ENCODE measurements at regions not wholly inside any gene's neighbourhood (a gene's known extent, or its start where the extent isn't known, plus 50 kb on each side); places are given as distances from the start of the nearest gene placed in this dataset.
"Not testable (repeated sequence)": the region's sequence is repeated elsewhere in the genome, so short reads cannot be mapped to it uniquely, and the experiment has no call there.

- ATAC-seq, result no peak
- no peak for DNase-seq (ENCODE audit: low spot score)
These were observed 155.7 kb upstream of the GJE1 start for GRCh38 chr6:141976994-141977393.

DNA sequence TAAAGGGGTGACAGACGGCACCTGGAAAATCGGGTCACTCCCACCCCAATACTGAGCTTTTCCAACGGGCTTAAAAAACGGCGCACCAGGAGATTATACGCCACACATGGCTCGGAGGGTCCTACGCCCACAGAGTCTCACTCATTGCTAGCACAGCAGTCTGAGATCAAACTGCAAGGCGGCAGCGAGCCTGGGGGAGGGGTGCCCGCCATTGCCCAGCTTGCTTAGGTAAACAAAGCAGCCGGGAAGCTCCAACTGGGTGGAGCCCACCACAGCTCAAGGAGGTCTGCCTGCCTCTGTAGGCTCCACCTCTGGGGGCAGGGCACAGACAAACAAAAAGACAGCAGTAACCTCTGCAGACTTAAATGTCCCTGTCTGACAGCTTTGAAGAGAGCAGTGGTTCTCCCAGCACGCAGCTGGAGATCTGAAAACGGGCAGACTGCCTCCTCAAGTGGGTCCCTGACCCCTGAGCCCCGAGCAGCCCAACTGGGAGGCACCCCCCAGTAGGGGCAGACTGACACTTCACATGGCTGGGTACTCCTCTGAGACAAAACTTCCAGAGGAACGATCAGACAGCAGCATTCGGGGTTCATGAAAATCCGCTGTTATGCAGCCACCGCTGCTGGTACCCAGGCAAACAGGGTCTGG is 162.8 kb upstream of the GJE1 start:
- not testable (repeated sequence) for DNase-seq (ENCODE audit: low spot score); ATAC-seq

- DNase-seq (ENCODE audit: low spot score) (no peak), ATAC-seq (no peak)
These were observed 163.5 kb upstream of the GJE1 start for GRCh38 chr6:141969201-141969600.

DNA sequence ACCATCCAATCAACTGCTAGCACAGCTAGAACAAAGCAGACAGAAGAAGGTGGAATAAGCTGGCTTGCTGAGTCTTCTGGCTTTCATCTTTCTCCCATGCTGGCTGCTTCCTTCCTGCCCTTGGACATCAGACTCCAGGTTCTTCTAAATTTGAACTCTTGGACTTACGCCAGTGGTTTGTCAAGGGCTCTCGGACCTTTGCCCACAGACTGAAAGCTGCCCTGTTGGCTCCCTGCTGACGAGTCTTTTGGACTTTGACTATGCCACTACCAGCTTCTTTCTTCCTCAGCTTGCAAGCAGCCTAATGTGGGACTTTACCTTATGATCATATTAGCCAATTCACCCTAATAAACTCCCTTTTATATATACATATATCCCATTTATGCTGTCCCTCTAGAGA is 164.1 kb upstream of the GJE1 start:
- ATAC-seq, result peak; percentile 99
- DNase-seq (ENCODE audit: low spot score), result peak; percentile 88

DNA sequence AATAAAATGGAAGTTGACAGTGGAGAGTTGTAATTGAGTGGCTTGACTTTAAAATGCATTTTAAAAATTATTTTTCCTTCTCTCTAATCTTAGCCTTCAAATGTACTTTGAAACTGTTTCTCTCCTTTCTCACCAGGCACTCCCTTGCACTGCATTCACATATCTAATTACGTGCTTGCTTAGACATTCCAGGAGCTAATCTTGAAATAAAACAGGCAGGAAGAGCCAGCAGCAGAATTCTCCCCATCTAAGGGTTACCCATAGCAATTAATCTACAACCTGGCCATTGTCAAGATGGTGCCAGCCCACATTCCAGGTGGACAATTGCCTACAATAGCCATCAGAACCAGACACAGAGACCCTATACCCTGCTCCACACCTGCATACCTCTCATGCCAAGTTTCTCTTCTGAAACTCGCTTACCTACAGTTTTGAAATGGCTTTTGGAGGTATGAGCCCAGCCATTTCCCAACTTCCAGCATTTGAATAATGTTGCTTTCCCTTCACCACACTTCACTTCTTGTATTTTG is 167.6 kb upstream of the GJE1 start:
- ATAC-seq (no peak), DNase-seq (ENCODE audit: low spot score) (no peak)

GRCh38 chr6:141963543-141964295 is 169.0 kb upstream of the GJE1 start:
- DNase-seq (ENCODE audit: low spot score) (no peak), ATAC-seq (no peak)

DNA sequence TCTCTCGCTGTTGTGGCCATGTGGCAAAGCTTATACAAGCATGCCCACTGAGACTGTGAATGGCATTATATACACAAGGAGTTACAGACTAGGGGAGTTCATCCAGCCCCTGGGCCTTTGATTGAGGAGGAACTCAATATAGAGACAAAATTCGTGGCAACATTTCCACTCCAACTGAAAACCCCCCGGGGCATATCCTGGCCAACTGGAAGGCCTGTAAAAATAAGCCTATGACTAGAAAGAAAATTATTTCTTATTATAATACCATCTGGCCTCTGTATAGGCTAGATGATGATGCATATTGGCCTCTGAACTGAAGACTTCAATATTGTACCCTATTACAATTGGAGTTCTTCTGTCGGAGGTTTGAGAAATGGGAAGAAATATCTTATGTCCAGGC is 175.5 kb upstream of the GJE1 start:
- ATAC-seq (no peak), DNase-seq (ENCODE audit: low spot score) (no peak)

DNA sequence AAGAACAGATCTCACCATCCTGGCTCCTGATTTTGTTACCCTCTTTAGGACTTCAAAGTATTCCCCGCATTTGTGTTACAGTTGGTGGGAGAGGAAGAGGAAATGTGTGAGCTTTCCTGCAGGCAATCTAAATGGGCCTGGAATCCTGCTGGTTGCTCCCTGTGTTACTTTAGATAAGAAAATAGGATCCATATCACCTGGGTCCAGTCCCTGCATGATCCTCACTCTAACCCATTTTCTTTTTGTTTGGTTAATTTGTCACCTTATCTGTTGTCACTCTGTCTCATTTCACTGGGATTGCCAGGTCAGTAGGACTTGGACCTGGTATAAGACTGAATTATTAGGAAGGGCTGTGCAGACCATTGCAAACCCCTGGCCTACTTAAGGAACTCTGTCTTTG is 175.9 kb upstream of the GJE1 start:
- ATAC-seq (peak; percentile 75), DNase-seq (ENCODE audit: low spot score) (no peak)

DNA sequence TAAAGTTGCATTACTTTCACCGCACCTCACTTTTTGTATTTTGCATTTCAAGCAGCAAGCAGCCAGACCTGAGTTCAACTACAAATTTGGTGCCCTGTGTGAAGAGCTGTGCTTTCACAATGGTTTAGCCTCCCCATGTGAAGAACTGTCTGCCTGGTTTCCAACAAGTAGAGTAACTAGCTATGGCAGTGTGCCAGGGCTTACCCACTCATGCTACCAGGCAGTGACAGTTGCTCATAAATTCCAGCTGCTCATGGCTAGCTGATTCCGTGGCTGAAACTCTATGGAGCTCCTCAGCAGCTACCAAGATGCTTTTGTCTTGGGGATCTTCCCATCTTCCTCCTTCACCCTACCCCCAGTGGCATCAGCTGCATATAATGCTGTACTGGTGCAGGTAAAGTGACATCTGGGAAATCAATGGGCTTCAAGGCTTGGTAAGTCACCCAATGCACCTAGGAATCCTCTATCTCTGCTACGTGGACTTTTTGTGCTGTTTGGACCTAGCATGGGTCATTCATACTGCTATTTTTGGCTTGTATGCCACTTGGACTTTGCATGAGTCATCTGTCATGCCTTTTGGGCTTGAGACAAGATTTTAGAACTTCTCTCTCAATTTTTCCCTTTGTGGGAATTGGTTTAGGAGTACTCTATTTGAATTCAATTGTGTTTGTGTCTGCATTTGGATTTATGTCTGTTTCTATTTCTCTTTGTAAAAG is 176.5 kb upstream of the GJE1 start:
- ATAC-seq, result peak; percentile 84
- DNase-seq (ENCODE audit: low spot score), result peak; percentile 54

- ATAC-seq (no peak), DNase-seq (ENCODE audit: low spot score) (no peak)
These were observed 179.7 kb upstream of the GJE1 start for GRCh38 chr6:141953072-141953471.

- no peak for DNase-seq (ENCODE audit: low spot score)
- ATAC-seq, result peak; percentile 41
These were observed 186.2 kb upstream of the GJE1 start for GRCh38 chr6:141946502-141946901.

DNA sequence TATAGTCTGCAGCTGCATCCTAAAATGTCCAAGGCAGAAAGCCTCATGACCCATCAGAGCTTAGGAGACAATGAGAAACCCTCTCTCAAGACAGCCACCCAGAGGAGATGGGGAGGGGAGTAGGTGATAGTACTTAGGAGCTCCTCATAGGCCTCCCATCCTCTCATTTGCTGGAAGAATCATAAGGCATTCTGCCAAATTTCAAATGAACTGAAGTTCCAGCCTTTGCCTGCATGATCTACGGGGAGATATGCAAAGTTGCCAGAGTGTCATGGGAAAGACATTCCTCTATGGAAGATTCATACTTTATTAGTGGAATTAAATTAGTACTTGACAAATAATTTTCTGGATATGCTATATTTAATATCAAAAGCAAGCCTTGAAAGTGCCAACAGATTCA is 194.1 kb upstream of the GJE1 start:
- ATAC-seq (no peak), DNase-seq (ENCODE audit: low spot score) (no peak)

DNA sequence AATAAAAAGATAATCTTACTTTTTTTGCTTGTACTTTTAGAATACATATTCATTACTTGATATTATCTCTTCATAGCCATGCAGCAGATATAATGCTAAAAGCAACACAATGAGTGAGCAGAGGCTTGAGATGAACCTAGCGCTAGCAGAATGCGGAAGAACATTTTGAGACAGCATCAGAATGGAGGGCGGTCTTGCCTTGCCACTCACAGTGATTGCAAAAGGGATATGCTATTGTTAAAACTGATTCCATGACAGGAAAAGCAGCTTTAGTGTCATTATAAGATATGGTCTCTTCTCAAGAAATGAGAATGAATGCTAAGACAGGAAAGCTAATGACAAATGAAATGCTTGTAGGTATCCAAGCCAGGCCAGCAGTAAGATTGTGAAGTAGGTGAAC is 200.0 kb upstream of the GJE1 start:
- no peak for ATAC-seq

DNA sequence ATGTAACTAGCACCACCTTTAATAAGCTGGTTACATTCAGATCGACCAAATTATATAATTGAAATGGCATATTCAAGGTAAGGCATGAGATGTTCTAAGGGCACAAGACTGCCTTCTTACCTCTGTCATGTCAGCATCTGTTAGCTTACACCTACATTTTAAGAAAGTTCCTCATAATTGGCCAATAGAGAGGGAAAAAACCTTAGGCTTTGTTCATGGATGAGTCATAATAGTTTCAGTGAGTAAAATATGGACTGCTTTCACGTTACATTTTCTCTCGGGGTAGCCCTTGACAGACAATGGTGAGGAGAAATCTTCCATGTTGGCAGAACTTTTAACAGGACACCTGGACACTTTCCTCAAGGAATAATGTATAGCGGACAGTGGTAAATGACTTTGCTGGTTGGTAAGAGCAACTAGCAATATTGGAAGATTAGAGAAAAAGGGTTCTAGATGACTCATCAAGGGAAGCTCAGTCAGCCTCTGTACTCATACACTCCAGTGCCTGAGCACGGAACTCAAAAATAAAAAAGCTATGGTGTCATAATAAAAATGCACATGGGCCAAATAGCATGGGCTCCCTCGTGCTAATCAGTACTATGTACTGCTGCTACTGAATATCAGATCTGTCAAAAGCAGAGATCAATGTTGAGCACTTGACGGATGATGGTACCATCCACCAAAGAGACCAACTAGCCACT is 206.4 kb upstream of the GJE1 start:
- not testable (repeated sequence) for ATAC-seq; DNase-seq (ENCODE audit: low spot score)

More for the DNA sequence above, 200.0 kb upstream of the GJE1 start:
- no peak for DNase-seq (ENCODE audit: low spot score)

GRCh38 chr6:141925001-141925400 is 207.7 kb upstream of the GJE1 start:
- ATAC-seq (no peak), DNase-seq (ENCODE audit: low spot score) (no peak)

GRCh38 chr6:141922898-141923297 is 209.8 kb upstream of the GJE1 start:
- no peak for DNase-seq (ENCODE audit: low spot score)
- ATAC-seq, result no peak

GRCh38 chr6:141916682-141917505 is 215.8 kb upstream of the GJE1 start:
- ATAC-seq; DNase-seq (ENCODE audit: low spot score): not testable (repeated sequence)

- DNase-seq (ENCODE audit: low spot score) (no peak), ATAC-seq (no peak)
These were observed 218.1 kb upstream of the GJE1 start for GRCh38 chr6:141914646-141915045.

- ATAC-seq, result no peak
These were observed 226.1 kb upstream of the GJE1 start for GRCh38 chr6:141906569-141907080.

GRCh38 chr6:141890661-141891060 is 242.1 kb upstream of the GJE1 start:
- no peak for DNase-seq (ENCODE audit: low spot score)
- no peak for ATAC-seq

More at GRCh38 chr6:141906569-141907080, 226.1 kb upstream of the GJE1 start:
- no peak for DNase-seq (ENCODE audit: low spot score)

Data from left lobe of liver (tissue), 2 donors.